ENCODE measurements at regions not wholly inside any gene's neighbourhood (a gene's known extent, or its start where the extent isn't known, plus 50 kb on each side); places are given as distances from the start of the nearest gene placed in this dataset.
A peak's percentile ranks its signal among the peaks of the same experiment; 100 is the strongest.
"Not testable (repeated sequence)": the region's sequence is repeated elsewhere in the genome, so short reads cannot be mapped to it uniquely, and the experiment has no call there.

DNA sequence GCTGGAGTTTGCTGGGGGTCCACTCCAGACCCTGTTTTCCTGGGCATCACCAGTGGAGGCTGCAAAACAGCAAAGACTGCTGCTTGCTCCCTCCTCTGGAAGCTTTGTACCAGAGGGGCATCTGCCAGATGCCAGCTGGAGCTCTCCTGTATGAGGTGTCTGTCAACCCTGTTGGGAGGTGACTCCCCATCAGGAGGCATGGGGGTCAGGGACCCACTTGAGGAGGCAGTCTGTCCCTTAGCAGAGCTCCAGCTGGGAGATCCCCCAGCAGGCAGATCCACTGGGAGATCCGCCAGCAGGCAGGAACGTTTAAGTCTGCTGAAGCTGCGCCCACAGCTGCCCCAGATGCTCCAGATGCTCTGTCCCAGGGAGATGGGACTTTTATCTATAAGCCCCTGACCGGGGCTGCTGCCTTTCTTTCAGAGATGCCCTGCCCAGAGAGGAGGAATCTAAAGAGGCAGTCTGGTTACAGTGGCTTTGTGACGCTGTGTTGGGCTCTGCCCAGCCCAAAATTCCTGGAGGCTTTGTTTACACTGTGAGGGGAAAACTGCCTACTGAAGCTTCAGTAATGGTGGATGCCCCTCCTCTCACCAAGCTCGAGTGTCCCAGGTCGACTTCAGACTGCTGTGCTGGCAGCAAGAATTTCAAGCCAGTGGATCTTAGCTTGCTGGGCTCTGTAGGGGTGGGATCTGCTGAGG, 260.5 kb upstream of the SLC8A1 start:
- not testable (repeated sequence) for DNase-seq

DNA sequence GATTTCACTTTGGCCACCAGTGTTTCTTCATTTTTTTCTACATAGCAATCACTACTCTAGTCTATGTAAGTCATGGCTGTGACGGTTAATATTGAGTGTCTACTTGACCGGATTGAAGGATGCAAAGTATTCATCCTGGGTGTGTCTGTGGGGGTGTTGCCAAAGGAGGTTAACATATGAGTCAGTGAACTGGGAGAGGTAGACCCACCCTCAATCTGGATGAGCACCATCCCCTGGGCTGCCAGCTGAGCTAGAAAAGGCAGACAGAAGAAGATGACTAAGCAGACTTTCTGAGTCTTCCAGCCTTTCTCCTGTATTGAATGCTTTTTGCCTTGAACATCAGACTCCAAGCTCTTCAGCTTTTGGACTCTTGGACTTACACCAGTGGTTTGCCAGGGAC, 265.0 kb upstream of the SLC8A1 start:
- no peak for DNase-seq

DNA sequence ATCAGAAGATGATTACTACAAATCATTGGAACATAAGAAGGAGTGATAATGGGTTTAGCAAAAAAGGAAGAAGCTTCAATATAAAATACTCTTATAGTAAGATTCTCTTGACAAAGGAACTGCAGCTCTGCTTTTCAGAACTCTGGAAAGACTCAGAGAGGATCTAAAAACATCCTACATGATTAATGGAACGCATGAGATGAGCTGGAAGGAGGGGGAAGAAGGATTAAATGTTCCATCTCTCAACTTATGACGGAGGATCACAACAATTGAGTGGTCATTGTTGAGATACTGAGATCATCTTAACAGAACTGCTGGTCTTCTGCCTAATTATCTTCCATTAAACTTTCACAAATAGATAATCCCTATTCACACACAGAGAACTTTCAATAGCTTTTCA, 267.5 kb upstream of the SLC8A1 start:
- no peak for DNase-seq

DNA sequence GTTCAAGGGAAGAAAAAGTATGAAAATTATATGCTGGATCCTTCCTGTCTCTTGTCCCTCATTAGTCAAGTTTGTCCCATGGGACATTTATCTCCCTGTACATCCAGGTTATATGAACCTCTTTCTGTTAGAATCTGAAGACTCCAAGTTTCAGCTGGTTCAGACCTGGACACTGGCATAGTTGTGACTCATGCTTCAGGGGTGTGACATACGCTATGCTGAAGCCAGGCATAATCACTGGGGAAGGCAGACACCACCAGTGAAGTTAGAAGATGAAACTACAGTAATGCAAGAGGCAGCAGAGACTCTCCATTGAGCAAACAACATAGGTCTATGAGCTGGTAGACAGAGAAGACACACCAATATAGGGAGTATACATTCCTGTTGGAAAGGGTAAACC, 269.7 kb upstream of the SLC8A1 start:
- no peak for DNase-seq

DNA sequence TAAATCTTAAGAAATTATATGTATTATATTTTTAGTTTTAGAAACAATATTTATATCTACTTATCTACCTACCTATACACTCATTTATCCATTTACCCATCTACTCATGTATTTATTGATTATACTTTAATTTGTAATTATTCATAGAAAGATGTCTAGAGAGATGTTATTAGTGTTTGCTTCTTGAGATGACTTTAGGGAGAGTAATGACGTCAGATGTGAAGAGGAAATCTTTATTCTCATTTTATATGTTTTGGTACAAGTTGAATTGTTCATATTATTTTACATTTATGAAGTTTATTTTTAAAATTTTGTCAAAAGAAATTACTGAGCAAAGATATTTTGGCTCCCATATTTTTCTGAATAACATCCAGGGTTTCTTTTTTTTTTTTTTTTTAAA, 271.3 kb upstream of the SLC8A1 start:
- DNase-seq: no peak

DNA sequence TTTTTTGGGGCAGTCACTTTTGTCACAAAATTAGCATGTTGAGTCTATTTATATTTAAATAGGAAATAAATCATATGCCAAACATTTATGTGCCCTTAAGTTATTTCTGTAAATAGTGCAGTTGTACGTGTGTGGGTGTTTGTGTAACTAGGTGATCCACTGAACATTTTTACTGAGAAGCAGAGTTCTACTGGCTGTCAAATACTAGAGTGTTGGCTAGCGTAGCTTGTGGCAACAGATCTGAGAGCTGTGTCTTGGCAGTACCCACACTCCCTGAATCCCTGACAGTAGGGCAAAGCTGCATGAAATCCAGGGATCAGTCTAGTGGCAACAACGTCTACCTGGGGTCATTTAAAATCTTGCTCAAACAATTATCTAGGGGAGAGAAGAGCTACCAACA, 273.1 kb upstream of the SLC8A1 start:
- no peak for DNase-seq

DNA sequence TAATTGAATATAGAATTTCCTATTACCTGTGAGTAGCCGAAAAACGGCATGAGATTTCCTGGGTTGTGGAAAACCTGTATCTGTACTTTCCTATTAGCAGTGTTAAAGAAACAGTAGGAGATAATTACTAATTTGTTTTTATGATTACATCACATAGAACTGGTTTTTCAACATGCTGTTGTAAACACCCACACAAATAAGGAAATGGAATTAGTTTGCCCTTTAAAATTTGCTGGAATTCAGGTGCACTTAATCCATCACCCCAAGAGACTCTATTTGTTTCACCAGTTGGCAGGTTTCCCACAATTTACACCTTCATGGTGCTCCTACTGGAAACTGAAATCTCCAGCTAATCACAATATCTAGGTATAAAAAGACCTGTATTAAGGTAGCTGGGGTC, 274.1 kb upstream of the SLC8A1 start:
- no peak for DNase-seq

DNA sequence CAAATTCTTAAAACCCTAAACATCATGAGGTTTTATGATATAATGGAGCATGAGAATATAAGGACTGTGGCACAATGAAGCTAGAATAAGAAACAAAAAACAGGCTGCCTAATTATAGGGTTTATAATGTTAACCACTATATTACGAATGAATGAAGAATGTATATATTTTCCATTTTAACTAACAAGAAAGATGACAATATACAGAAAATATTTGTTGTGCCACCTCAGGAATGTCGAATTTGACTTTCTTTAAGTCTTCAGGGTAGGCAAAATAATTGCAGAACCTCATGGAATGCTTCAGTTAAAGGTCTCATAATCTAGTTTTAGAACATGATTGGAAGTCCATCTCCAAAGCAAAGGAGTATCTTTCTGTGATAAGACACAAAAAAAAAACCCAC, 282.9 kb upstream of the SLC8A1 start:
- no peak for DNase-seq

DNA sequence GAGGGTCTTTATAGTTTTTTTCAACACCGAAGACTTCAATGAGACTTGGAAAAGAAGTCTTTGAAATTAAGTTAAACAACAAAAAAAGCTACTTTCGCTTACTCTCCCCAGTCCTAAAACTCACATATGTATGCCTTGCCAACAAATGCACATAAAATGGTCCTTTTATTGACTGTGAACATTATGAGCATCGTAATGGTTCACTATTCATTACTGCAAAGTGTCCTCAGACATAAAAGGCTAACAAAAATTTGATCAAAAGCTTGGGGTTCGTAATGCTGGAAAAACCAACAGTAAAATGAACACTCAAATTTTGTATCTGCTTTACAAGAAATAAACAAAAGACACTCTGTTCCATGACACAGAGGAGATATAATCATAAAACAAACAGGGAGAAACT, 285.3 kb upstream of the SLC8A1 start:
- no peak for DNase-seq

DNA sequence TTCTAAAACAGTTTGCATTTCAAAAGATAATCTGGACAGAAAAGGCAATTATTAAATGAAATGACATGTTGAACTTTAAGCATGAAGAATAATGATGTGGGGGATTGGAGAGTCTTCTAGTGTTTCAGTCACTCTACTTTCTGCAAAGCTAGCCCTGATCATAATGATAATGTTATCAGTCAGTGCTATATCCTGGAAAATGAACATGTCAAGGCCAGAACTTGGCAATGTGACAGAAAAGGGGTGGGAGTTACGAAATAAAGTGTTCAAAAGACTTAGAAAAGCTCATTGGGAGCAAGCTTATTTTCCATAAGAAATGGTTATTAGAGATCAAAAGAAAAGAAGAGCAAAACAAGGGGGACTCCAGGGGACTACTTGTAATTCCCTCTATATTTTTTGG, 288.5 kb upstream of the SLC8A1 start:
- DNase-seq: no peak

DNA sequence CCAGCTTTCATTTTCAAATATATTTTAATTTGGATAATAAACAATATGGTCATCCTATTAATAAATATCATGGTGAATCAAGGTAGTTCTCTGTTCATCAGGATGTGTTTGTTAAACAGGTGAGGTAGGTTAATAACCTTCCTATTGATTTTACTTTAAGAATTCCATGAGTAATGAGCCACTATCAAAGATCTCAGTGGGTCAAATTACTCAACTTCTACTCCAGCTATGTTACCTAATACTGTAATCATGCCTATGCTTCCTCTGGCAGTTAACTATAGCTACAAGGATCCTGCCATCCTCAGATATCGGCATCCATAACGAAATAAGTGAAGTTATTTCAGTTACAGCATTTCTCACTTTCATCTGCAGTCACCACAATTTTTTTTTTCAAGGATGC, 289.6 kb upstream of the SLC8A1 start:
- DNase-seq: no peak

DNA sequence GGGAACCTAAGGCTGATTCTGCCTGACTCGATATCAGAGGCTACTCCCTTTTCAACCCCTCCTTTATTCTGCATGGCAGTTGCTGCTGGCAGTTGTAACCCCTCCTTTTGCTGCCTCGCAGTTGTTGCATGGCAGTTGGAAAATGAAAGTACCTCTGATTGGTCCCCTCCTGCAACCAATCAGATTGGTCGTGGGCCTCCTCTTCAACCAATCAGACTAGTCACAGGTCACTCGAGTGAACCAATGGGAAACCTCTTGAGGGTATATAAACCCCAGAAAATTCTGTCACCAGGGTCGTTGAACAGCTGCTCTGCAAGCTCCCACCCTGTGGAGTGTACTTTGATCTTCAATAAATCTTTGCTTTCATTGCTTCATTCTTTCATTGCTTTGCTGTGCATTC, 294.3 kb upstream of the SLC8A1 start:
- no peak for DNase-seq

DNA sequence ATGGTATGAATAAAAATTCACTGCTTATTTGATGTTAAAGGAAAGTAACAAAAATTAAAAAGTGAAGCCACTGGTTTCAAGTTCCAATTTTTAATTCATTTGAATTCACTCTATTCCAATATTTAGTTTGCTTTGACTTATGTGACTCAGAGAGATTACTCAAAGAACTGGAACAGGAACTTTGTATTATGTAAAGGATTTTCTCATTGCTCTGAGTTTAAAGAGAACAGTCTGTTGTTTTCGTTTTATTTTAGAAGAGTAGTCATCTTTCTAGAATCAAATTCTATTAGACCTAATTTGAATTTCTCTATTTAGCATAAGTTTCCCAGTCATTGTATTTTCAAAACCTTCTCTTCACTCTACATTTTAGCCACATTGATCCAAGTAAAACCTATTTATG, 300.1 kb upstream of the SLC8A1 start:
- no peak for DNase-seq

DNA sequence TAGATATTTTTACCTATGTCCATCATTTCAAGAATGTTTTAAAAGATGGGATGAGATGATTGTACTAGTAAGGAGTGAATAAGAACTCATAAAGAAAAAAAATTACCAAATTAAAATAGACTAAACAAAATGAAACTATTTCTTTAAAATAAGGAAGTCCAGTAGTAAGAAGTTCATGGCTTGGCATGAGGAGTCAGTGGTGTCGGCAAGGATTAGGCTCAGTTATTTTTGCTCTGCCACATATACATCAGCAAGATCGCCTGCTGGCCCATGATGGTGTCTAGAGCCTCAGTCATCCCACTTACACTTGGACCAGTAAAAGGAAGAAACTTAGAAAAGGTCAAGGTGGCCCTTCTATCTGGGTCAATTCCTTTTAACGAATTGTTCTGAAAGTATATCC, 300.9 kb upstream of the SLC8A1 start:
- DNase-seq: no peak

DNA sequence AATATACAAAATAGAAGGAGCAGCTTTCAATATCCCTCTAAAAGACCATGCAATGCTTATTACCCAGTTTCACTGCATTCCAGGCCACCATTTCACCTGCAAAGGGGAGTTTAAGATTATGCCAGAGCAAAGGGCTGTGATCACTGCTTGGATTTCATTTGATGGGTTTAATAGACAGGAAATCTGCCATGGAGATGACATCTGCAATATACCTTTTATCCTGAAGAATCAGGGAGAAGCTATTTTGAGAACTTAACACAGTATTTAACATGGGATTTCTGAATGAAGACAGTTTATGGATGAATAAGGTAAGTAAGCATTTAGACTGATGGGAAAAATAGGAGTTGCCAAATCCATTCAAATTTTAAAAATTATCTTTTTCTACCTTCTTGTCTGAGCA, 303.0 kb upstream of the SLC8A1 start:
- DNase-seq: no peak

DNA sequence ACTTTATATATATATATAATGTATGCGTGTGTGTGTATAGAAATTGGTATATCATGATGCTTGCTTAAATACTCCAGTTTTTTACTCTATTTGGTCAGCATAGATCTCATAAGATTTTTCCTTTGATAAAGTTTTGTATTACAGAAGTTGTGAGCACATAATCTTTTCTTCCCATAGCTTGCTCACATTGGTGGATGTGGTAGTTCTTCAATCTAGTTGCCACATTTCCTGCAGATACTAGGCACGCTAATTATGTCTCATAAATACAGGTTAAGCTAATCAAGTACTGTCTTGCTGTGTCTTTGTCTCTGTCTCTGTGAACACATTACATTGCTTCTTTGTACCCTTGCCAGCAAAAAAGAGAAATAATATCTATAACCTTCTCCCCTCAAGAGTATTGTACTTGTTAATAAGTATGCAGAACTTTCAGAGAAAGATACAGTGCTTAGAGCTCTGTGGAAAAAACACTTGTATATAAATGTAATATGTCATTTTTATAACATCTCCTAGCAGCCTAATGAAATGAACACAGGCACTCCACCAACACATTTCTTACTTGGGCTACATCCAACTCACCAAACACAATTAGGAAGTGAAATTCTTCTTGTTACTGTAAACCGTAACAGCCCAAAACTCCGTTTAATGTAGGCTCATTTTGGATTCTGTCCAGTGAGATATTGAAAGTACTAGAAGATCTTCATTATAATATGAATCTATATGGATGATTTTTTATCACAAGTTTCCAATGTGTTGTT, 306.7 kb upstream of the SLC8A1 start:
- peak; percentile 56 for DNase-seq

DNA sequence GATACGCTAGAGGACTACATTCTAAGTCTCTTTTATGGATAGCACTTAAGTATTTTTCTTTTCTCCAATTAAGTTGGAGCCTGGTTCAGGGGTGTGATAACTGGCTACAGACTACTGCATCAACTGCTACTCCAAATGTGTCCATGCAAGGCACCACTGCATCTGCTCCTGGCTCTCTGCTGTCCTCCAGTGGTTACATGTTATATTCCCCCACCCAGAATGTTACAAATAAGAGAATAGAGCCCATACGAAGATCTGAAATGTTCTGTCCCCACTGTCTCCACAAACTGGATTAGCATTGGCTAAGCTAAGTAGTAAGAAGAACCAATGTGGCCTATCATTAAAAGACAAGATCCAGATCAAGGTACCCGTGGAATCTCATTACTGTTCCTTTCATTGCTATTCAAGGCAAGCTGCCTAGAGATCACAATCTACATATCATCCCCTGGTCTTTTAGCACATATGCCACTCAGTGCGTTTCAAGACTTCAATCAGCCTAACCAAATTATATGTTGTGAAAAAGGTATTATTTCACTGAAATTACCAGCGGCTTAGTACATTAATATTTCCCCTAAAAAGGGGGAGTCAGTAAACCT, 308.3 kb upstream of the SLC8A1 start:
- DNase-seq: peak; percentile 77

DNA sequence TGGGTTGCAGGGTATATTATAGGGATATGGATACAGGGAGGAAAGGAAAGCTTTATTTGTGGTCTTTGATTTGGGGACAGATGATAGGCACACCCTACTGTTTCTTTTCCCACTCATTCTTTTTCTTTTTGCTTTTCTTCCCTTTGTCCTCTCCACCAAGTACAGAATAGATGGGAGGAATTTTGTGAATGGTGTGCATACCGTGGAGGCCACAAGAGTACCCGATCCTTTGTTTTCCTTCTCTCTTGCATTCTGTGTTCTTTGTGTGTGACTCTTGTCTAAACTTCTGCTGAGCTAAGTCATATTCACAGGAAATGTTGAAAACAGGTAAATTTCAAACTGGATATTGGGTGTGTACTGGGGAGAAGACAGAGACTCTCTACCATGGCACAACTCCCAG, 321.4 kb upstream of the SLC8A1 start:
- no peak for DNase-seq

DNA sequence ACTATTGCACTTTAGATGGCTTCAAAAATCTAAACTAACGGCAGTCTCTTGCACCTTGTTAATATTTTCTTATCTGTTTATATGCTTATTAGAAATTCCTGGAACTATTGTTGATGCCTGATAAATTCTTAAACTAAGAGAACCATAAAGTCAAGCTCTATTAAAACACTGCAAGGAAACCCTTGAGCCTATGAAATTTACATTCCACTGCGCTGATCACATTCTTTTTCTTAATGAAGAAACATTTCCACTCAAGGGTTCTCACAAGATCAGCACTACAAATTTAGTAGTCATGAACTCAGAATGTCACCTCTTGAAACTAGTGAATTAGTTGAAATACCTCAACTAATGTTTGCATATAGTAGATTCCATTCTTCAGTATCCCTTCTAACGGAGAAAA, 331.8 kb upstream of the SLC8A1 start:
- DNase-seq: no peak

DNA sequence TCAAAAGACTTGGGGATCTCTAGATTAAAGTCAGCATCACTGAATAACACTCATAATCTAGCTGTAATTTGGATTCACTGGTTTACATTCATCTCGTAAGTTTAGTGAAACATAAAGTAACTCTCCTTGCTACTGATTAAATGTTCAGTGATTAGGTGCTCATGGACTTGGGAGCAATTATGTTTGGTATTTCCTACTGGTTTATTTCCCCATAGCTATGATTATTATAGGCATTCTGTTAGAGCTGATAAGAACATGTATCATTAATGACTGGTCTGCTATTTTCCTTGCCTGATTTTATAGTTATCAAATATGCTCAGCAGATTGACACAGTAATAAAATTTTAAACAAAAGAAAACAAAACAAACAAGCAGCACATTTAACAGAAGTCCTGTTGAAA, 334.7 kb upstream of the SLC8A1 start:
- no peak for DNase-seq

DNA sequence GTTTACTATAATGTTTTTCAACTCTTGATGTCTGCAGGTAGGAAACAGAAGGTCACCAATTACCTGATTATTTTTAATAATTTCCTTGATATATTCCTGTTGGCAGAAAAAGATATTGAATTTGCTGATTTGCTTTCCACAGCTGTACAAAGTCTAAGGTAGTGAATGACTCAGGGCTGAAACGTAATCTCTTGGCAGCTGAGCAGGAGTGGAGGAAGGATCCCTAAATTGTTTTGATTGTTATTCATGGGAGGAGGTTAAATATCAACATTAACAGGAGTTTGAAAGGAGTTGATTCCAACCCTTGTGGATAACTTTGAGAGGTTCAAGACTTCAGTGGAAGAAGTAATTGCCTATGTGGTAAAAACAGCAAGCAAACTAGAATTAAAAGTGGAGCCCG, 345.2 kb upstream of the SLC8A1 start:
- no peak for DNase-seq

DNA sequence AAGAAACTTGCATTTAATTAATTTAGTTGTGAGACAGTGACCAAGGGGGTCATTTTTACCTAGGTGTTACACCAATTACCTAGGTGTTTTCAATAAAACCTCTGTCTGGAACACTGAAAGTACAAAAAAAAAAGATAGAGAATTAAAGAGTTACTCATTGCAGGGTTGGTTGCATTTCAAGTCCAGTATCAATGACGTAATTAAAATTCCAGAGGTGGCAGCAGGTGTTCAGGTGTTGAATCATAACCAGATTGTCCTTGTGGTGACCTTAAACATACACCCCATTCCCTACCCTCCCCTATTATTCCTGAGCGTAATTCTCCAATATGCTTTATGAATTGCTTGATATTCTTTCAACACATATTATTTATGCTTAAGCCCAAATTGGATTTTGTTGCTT, 352.0 kb upstream of the SLC8A1 start:
- DNase-seq: no peak

DNA sequence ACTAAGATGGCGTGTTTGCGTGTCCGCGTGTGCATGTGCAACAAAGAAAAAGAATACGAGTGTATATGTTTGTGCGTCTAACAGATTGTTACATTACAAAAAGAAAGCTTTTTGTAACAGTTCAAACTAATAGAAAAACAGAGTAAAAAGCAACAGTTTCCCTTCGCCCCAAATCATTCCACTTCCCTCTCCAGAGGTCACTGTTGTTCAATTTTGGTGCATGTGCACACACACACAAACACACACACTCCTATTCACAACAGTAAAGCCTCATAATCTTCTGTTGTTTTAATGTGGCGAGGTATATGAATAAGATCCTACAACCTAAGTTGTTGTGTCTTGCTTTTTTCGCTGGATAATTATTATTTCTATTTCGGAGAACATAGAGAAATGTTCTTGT, 357.3 kb upstream of the SLC8A1 start:
- no peak for DNase-seq

DNA sequence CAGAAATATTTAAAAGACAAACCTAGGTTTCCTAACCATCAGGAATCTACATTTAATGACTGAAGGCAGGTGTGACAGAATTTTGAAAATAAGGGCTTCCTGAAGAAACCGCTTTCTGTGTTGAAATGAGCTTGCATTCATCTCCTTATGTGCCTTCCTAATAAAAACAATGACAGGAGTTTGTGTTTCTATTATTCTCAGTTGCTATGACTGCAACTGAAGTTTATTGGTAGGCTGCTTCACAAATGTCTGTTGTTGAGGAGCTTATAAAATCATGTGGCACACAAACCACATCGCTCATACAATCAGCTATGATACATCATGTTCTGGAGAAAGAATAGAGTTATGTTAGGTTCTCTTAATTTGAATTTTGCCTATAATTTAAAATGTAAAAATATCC, 362.7 kb upstream of the SLC8A1 start:
- DNase-seq: no peak

DNA sequence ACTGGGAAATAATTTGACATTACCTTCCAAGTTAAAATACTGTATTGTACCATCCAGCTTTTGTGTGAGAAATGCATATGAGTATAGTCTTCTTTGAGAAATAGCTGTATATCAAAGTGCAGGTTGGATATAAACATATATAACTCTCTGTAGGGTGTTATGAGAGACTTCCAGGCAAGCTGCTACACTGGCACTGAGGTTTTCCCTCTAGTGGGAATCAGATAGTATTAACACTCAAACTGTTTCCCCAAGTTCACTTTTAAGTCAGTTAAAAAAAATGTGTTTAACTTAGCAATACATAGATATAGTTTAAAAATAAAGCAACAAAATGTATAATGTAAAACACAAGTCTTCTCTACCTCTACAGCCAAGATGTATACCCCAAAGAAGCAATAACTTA, 368.4 kb upstream of the SLC8A1 start:
- DNase-seq: no peak
